Upper lobe of left lung (tissue), 4 donors: ENCODE measurements at regions not wholly inside any gene's neighbourhood (a gene's known extent, or its start where the extent isn't known, plus 50 kb on each side); places are given as distances from the start of the nearest gene placed in this dataset.

ENCODE experiments used
- EP300 ChIP-seq, 4 donors: sonication (generic); formaldehyde crosslinking; IDR thresholded peaks; one replicate each; pipeline ENCODE4 v1.5.1; 2017; ENCODE audit warnings: antibody characterized with exemption in 4 of 4, control low read depth in 2 of 4
- TF ChIP-seq, protein P1 (sequence below), 6 experiments: fragments of 450-650 bp in 4 of 6; fragments of 200-600 bp in 2 of 6; sonication (generic) in 2 of 6; IDR thresholded peaks; one replicate each; pipeline ENCODE4 v1.5.1; 2016 to 2019; ENCODE audit warnings: antibody characterized with exemption in 6 of 6

DNA sequence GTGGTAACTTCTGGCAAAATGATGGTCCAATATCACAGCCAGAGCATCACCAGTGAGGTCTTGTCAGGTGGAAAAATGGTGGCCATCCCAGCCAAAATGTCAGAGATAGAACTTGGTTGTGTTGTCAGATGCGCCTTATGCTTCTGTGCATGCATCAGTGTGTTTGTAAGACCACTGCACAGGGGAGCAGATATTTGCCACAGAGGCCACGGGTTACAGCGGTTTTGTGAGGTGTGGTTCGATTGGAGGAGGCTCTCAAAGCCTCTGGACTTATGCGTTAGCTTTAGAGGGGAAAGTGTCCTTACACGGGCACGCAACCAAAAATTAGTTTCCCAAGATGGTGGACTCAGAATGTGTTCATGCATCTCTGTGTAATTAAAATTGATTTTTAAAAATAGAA lies 243.8 kb downstream of the ADGRD1 start:
- TF ChIP-seq, protein P1, sequence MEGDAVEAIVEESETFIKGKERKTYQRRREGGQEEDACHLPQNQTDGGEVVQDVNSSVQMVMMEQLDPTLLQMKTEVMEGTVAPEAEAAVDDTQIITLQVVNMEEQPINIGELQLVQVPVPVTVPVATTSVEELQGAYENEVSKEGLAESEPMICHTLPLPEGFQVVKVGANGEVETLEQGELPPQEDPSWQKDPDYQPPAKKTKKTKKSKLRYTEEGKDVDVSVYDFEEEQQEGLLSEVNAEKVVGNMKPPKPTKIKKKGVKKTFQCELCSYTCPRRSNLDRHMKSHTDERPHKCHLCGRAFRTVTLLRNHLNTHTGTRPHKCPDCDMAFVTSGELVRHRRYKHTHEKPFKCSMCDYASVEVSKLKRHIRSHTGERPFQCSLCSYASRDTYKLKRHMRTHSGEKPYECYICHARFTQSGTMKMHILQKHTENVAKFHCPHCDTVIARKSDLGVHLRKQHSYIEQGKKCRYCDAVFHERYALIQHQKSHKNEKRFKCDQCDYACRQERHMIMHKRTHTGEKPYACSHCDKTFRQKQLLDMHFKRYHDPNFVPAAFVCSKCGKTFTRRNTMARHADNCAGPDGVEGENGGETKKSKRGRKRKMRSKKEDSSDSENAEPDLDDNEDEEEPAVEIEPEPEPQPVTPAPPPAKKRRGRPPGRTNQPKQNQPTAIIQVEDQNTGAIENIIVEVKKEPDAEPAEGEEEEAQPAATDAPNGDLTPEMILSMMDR (IDR thresholded peaks at IDR 0.05) = no peak
- TF ChIP-seq EP300 (IDR thresholded peaks at IDR 0.05) = no peak
